ENCODE measurements at regions not wholly inside any gene's neighbourhood (a gene's known extent, or its start where the extent isn't known, plus 50 kb on each side); places are given as distances from the start of the nearest gene placed in this dataset.

DNA sequence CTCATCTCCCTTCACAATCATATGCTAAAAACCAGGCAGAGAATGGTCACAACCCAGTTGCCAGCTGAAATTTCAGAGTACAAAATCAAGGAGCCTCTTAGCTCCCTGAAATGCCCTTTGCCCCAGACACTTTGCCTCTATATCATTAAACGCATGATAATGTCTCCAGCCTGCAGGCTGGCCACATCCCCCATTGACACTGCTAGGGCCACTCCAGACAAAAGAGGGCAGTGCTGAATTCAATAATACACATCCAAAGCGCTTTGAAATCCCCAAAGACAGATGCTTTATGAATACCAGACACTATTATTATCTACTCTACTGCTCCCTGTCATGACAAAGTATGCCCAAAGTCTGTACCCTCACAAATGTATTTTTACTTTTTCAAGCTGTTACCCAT, 348.3 kb upstream of the POU3F2 start:
- no peak for DNase-seq
- ATAC-seq (ENCODE audit: low read depth): no peak
- POLR2A ChIA-PET: no interaction called here
- Mint-ChIP-seq H3K27me3 (no peaks in the 10 kb centered on the region), H3K4me3 (no peak overlapping the region), H3K9me3 (no peaks in the 10 kb centered on the region), H3K27ac (no peak overlapping the region), H3K36me3 (no peaks in the 10 kb centered on the region), H3K4me1 (no peaks in the 10 kb centered on the region)

- ATAC-seq (ENCODE audit: low read depth) (no peak), DNase-seq (no peak)
- Mint-ChIP-seq H3K4me1 (no peaks in the 10 kb centered on the region), H3K27me3 (no peaks in the 10 kb centered on the region), H3K9me3 (no peaks in the 10 kb centered on the region), H3K27ac (no peak overlapping the region), H3K36me3 (no peaks in the 10 kb centered on the region), H3K4me3 (no peak overlapping the region)
- POLR2A ChIA-PET: no interaction called here
These were observed 346.8 kb upstream of the POU3F2 start for GRCh38 chr6:98487612-98488011.

GRCh38 chr6:98498144-98498775, 336.1 kb upstream of the POU3F2 start:
- no peak overlapping the region for H3K27ac Mint-ChIP-seq
- no peaks in the 10 kb centered on the region for H3K9me3 Mint-ChIP-seq
- H3K27me3 Mint-ChIP-seq: no peaks in the 10 kb centered on the region
- no peaks in the 10 kb centered on the region for H3K4me1 Mint-ChIP-seq
- POLR2A ChIA-PET: no interaction called here
- no peaks in the 10 kb centered on the region for H3K36me3 Mint-ChIP-seq
- DNase-seq (no peak), ATAC-seq (ENCODE audit: low read depth) (no peak)
- H3K4me3 Mint-ChIP-seq: no peak overlapping the region

DNA sequence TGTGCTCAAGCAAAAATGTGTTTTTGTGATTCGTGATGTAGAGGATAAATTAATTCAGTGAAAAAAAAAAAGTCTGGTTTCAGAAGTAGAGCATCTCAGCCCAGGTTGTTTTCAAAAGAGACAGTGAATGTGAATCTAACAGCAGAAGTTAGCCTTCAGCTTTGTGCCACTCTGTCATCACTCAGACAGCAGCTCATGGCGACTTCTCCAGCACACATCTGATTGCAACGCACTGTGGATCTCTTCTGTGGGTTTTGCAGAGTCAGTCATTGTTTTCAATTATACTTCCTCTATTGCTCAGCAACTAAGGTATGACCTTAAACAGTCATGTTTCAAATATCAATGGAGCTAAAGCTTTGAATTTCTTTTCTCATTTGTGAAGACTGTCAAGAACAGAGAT, 335.5 kb upstream of the POU3F2 start:
- no peak for DNase-seq
- POLR2A ChIA-PET: no interaction called here
- no peaks in the 10 kb centered on the region for H3K36me3 Mint-ChIP-seq
- no peak overlapping the region for H3K4me3 Mint-ChIP-seq
- H3K9me3 Mint-ChIP-seq: no peaks in the 10 kb centered on the region
- no peak overlapping the region for H3K27ac Mint-ChIP-seq
- no peaks in the 10 kb centered on the region for H3K4me1 Mint-ChIP-seq
- ATAC-seq (ENCODE audit: low read depth): no peak
- no peaks in the 10 kb centered on the region for H3K27me3 Mint-ChIP-seq

- ATAC-seq (ENCODE audit: low read depth): no peak
- Mint-ChIP-seq H3K27ac (no peak overlapping the region), H3K36me3 (no peaks in the 10 kb centered on the region), H3K27me3 (no peaks in the 10 kb centered on the region), H3K4me1 (no peaks in the 10 kb centered on the region), H3K9me3 (peaks cover 2% of the 10 kb centered on the region), H3K4me3 (no peak overlapping the region)
- DNase-seq: no peak
- POLR2A ChIA-PET: no interaction called here
These were observed 320.2 kb upstream of the POU3F2 start for GRCh38 chr6:98514073-98514720.

GRCh38 chr6:98514796-98515195, 319.6 kb upstream of the POU3F2 start:
- no peaks in the 10 kb centered on the region for H3K4me1 Mint-ChIP-seq
- peaks cover 2% of the 10 kb centered on the region for H3K9me3 Mint-ChIP-seq
- no peaks in the 10 kb centered on the region for H3K36me3 Mint-ChIP-seq
- ATAC-seq (ENCODE audit: low read depth) (no peak), DNase-seq (no peak)
- H3K27ac Mint-ChIP-seq: no peak overlapping the region
- POLR2A ChIA-PET: no interaction called here
- H3K4me3 Mint-ChIP-seq: no peak overlapping the region
- no peaks in the 10 kb centered on the region for H3K27me3 Mint-ChIP-seq

GRCh38 chr6:98516206-98516605, 318.2 kb upstream of the POU3F2 start:
- ATAC-seq (ENCODE audit: low read depth) (no peak), DNase-seq (no peak)
- Mint-ChIP-seq H3K27ac (no peak overlapping the region), H3K27me3 (no peaks in the 10 kb centered on the region), H3K4me1 (no peaks in the 10 kb centered on the region), H3K4me3 (no peak overlapping the region), H3K36me3 (no peaks in the 10 kb centered on the region), H3K9me3 (peaks cover 2% of the 10 kb centered on the region)
- POLR2A ChIA-PET: no interaction called here

DNA sequence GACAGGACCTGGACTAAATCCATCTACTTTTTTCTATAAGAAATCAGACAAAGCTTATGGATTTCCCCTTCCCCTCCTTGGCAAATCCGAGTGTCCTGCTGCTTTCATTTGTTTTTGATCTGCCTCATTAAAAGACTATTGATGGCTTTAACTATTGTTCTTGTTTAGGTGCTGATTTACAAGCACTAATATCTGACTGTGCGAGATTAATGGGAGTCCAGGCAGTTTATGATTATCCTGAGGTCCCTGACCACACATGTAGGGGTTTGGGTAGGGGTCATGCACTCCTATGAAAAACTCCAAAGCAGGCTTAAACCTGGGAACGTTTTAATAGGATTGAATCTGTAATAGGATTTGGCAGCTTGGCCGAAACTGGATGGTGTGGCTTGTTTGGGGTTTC, 317.5 kb upstream of the POU3F2 start:
- Mint-ChIP-seq H3K9me3 (peaks cover 2% of the 10 kb centered on the region), H3K27ac (no peak overlapping the region), H3K4me3 (no peak overlapping the region), H3K4me1 (no peaks in the 10 kb centered on the region), H3K27me3 (no peaks in the 10 kb centered on the region), H3K36me3 (no peaks in the 10 kb centered on the region)
- ATAC-seq (ENCODE audit: low read depth): no peak
- DNase-seq: no peak
- POLR2A ChIA-PET: no interaction called here

GRCh38 chr6:98525860-98526259, 308.5 kb upstream of the POU3F2 start:
- ATAC-seq (ENCODE audit: low read depth): no peak
- POLR2A ChIA-PET: no interaction called here
- Mint-ChIP-seq H3K4me1 (no peaks in the 10 kb centered on the region), H3K27me3 (no peaks in the 10 kb centered on the region), H3K4me3 (no peak overlapping the region), H3K27ac (no peak overlapping the region), H3K36me3 (no peaks in the 10 kb centered on the region), H3K9me3 (peaks cover 1% of the 10 kb centered on the region)
- DNase-seq: no peak

GRCh38 chr6:98526465-98526864, 307.9 kb upstream of the POU3F2 start:
- no peaks in the 10 kb centered on the region for H3K36me3 Mint-ChIP-seq
- POLR2A ChIA-PET: no interaction called here
- no peak for ATAC-seq (ENCODE audit: low read depth)

DNA sequence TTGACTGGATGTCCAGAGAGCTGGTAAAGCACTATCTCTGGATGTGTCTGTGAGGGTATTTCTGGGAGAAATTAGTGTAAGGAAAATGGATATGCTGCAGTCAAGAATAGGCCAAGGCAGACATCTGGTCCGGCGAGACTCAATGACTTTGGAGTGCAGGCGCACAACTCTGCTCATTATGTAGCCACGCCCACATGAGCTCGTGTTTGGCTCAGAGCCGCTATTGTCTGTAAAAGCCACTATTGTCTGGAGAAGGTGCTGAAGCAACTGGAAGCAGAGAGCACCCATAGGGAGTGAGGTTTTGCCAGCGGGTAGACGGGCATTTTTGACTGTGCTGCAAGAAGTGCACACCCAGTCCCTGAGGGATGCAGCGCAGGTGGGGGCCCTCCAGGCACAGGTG, 305.0 kb upstream of the POU3F2 start:
- Mint-ChIP-seq H3K27me3 (no peaks in the 10 kb centered on the region), H3K4me1 (no peaks in the 10 kb centered on the region), H3K36me3 (no peaks in the 10 kb centered on the region), H3K4me3 (no peak overlapping the region), H3K9me3 (no peaks in the 10 kb centered on the region), H3K27ac (no peak overlapping the region)
- ATAC-seq (ENCODE audit: low read depth) (no peak), DNase-seq (no peak)
- POLR2A ChIA-PET: no interaction called here

More at GRCh38 chr6:98526465-98526864, 307.9 kb upstream of the POU3F2 start:
- Mint-ChIP-seq H3K9me3 (peaks cover 1% of the 10 kb centered on the region), H3K27me3 (no peaks in the 10 kb centered on the region), H3K4me3 (no peak overlapping the region), H3K27ac (no peak overlapping the region), H3K4me1 (no peaks in the 10 kb centered on the region)
- DNase-seq: no peak

- Mint-ChIP-seq H3K27ac (no peak overlapping the region), H3K27me3 (no peaks in the 10 kb centered on the region), H3K4me3 (no peak overlapping the region), H3K36me3 (no peaks in the 10 kb centered on the region), H3K9me3 (no peaks in the 10 kb centered on the region), H3K4me1 (no peaks in the 10 kb centered on the region)
- ATAC-seq (ENCODE audit: low read depth) (no peak), DNase-seq (no peak)
- POLR2A ChIA-PET: no interaction called here
These were observed 303.6 kb upstream of the POU3F2 start for GRCh38 chr6:98530732-98531131.

DNA sequence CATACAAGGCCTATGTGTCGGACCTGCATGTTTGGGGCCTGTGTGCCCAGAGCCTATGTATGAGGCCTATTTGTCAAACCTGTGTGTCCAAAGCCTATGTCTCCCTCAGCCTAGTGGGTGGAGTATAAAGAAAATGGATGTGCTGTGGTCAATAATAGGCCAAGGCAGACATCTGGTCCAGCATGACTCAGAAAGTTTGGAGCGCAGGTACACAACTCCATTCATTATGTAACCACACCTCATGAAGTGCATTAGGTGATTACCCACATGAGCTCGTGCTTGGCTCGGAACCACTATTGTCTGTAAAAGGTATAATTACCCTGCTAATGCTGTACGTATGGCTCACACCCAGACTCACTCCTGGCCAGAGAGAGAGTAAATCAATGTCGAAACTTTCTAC, 302.4 kb upstream of the POU3F2 start:
- Mint-ChIP-seq H3K36me3 (no peaks in the 10 kb centered on the region), H3K4me3 (no peak overlapping the region), H3K9me3 (no peaks in the 10 kb centered on the region), H3K27ac (no peak overlapping the region), H3K27me3 (no peaks in the 10 kb centered on the region), H3K4me1 (no peaks in the 10 kb centered on the region)
- POLR2A ChIA-PET: no interaction called here
- ATAC-seq (ENCODE audit: low read depth) (no peak), DNase-seq (no peak)

DNA sequence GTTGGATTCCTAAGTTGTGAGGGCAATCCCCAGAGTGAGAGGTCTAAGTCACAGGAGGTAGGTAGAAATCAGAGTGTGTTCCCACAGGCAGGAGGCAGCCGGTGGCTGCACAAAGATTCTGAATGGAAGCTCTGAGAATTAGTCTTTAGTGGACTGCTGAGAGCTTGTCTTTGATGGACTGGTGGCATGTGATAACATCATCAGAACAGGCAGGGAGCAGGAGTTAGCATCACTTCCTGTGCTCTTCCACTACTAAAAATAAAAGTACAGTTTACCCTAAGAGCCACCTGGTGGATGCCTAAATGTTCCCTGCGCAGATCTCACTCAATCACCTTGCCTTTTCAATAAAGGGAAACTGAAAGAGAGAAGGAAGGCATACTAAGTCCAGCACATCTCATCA, 294.6 kb upstream of the POU3F2 start:
- H3K9me3 Mint-ChIP-seq: no peaks in the 10 kb centered on the region
- no peaks in the 10 kb centered on the region for H3K36me3 Mint-ChIP-seq
- no peaks in the 10 kb centered on the region for H3K4me1 Mint-ChIP-seq
- H3K27ac Mint-ChIP-seq: no peak overlapping the region
- ATAC-seq (ENCODE audit: low read depth) (no peak), DNase-seq (no peak)
- POLR2A ChIA-PET: no interaction called here
- no peaks in the 10 kb centered on the region for H3K27me3 Mint-ChIP-seq
- H3K4me3 Mint-ChIP-seq: no peak overlapping the region

- ATAC-seq (ENCODE audit: low read depth) (no peak), DNase-seq (no peak)
- H3K9me3 Mint-ChIP-seq: no peaks in the 10 kb centered on the region
- no peaks in the 10 kb centered on the region for H3K27me3 Mint-ChIP-seq
- no peaks in the 10 kb centered on the region for H3K36me3 Mint-ChIP-seq
- no peak overlapping the region for H3K4me3 Mint-ChIP-seq
- no peaks in the 10 kb centered on the region for H3K4me1 Mint-ChIP-seq
- no peak overlapping the region for H3K27ac Mint-ChIP-seq
- POLR2A ChIA-PET: no interaction called here
These were observed 288.0 kb upstream of the POU3F2 start for GRCh38 chr6:98546376-98546775.
